MM.1S (cell line): ENCODE measurements at regions not wholly inside any gene's neighbourhood (a gene's known extent, or its start where the extent isn't known, plus 50 kb on each side); places are given as distances from the start of the nearest gene placed in this dataset.
A peak's percentile ranks its signal among the peaks of the same experiment; 100 is the strongest.
"Not testable (repeated sequence)": the region's sequence is repeated elsewhere in the genome, so short reads cannot be mapped to it uniquely, and the experiment has no call there.

Source experiments
- DNase-seq: peaks from one replicate; pipeline ENCODE4 v3.0.0-alpha.2; 2015
- H2AFZ ChIP-seq: fragments of 300-600 bp; sonication (generic); 2 replicates; pipeline ENCODE4 v1.6.0; 2016; ENCODE audit warnings: antibody characterized with exemption, low read length
- H3F3A ChIP-seq: fragments of 300-600 bp; sonication (generic); 2 replicates; pipeline ENCODE4 v1.6.1; 2016; ENCODE audit warnings: mild to moderate bottlenecking, antibody characterized with exemption, low read length, moderate library complexity, mixed read lengths; ENCODE audit not compliant: insufficient read depth
- H3K27ac ChIP-seq: fragments of 300-600 bp; sonication (generic); 2 replicates; pipeline ENCODE4 v1.5.1; 2016; ENCODE audit warnings: mild to moderate bottlenecking, low read length
- H3K27me3 ChIP-seq: fragments of 300-600 bp; sonication (generic); replicated peaks from 2 replicates; pipeline ENCODE4 v1.6.0; 2016; ENCODE audit warnings: low read length; ENCODE audit not compliant: insufficient read depth
- H3K36me3 ChIP-seq: fragments of 300-600 bp; sonication (generic); replicated peaks from 2 replicates; pipeline ENCODE4 v1.6.1; 2016; ENCODE audit warnings: mild to moderate bottlenecking, low read length, mixed read lengths; ENCODE audit not compliant: insufficient read depth
- H3K4me1 ChIP-seq: fragments of 300-600 bp; sonication (generic); 2 replicates; pipeline ENCODE4 v1.6.1; 2016; ENCODE audit warnings: low read length, mixed read lengths
- H3K4me2 ChIP-seq: fragments of 300-600 bp; sonication (generic); 2 replicates; pipeline ENCODE4 v1.6.0; 2016; ENCODE audit warnings: low read depth, low read length
- H3K4me3 ChIP-seq: fragments of 300-600 bp; sonication (generic); 2 replicates; pipeline ENCODE4 v1.5.1; 2016; ENCODE audit warnings: low read length, mixed read lengths
- H3K79me2 ChIP-seq: fragments of 300-600 bp; sonication (generic); 2 replicates; pipeline ENCODE4 v1.6.1; 2016; ENCODE audit warnings: mixed run types, low read length, mixed read lengths
- H3K9ac ChIP-seq: fragments of 300-600 bp; sonication (generic); 2 replicates; pipeline ENCODE4 v1.6.1; 2016; ENCODE audit warnings: low read length, mixed read lengths
- H3K9me2 ChIP-seq: fragments of 300-600 bp; sonication (generic); replicated peaks from 2 replicates; pipeline ENCODE4 v1.6.1; 2016; ENCODE audit warnings: mild to moderate bottlenecking, low read length, mixed read lengths; ENCODE audit not compliant: insufficient read depth
- H3K9me3 ChIP-seq: fragments of 300-600 bp; sonication (generic); replicated peaks from 2 replicates; pipeline ENCODE4 v1.6.1; 2016; ENCODE audit warnings: mild to moderate bottlenecking, low read length, mixed read lengths; ENCODE audit not compliant: insufficient read depth
- H4K20me1 ChIP-seq: fragments of 300-600 bp; sonication (generic); 2 replicates; pipeline ENCODE4 v1.6.1; 2016; ENCODE audit warnings: mild to moderate bottlenecking, low read length, moderate library complexity, mixed read lengths; ENCODE audit not compliant: insufficient read depth
- CTCF ChIP-seq: fragments of 300-600 bp; sonication (generic); IDR thresholded peaks from 2 replicates; pipeline ENCODE4 v1.5.1; 2016; ENCODE audit warnings: antibody characterized with exemption, low read length, mixed read lengths
- EZH2 ChIP-seq: fragments of 300-600 bp; sonication (generic); optimal IDR thresholded peaks from 2 replicates; pipeline ENCODE3; 2017; ENCODE audit warnings: low read depth, mild to moderate bottlenecking, antibody characterized with exemption, low read length, mixed read lengths
- EZH2phosphoT487 ChIP-seq: fragments of 300-600 bp; sonication (generic); IDR thresholded peaks from 2 replicates; pipeline ENCODE4 v1.6.1; 2018; ENCODE audit warnings: antibody characterized with exemption, low read length

- no peak for TF ChIP-seq CTCF
- TF ChIP-seq EZH2phosphoT487, result no peak
- TF ChIP-seq EZH2, result no peak
- peaks cover 6% of the 10 kb centered on the region; the same call in 1 of the 2 replicates for H3F3A ChIP-seq
- no peak overlapping the region for H2AFZ ChIP-seq
- no peaks in the 10 kb centered on the region for H3K79me2 ChIP-seq
- H3K36me3 ChIP-seq, result no peaks in the 10 kb centered on the region
- no peak for DNase-seq
- no peaks in the 10 kb centered on the region for H4K20me1 ChIP-seq
- no peak overlapping the region for H3K4me3 ChIP-seq
- no peak overlapping the region for H3K4me2 ChIP-seq
- H3K9me3 ChIP-seq, result no peaks in the 10 kb centered on the region
- peaks cover 11% of the 10 kb centered on the region for H3K4me1 ChIP-seq
- no peak overlapping the region for H3K27ac ChIP-seq
- H3K9me2 ChIP-seq, result no peaks in the 10 kb centered on the region
- no peak overlapping the region for H3K9ac ChIP-seq
- no peaks in the 10 kb centered on the region for H3K27me3 ChIP-seq
Measured at GRCh38 chr12:67103521-67103920, 165.6 kb upstream of the CAND1 start.

- Histone ChIP-seq H3K4me3 (no peak overlapping the region), H3K4me2 (peak overlapping the region; percentile 30), H3K27me3 (no peaks in the 10 kb centered on the region), H3K79me2 (no peaks in the 10 kb centered on the region), H3K27ac (peak overlapping the region; percentile 42; the same call in 1 of the 2 replicates), H3K9ac (no peak overlapping the region), H3K9me3 (no peaks in the 10 kb centered on the region), H3K36me3 (no peaks in the 10 kb centered on the region), H2AFZ (no peak overlapping the region), H4K20me1 (no peaks in the 10 kb centered on the region), H3K9me2 (no peaks in the 10 kb centered on the region), H3F3A (peaks cover 6% of the 10 kb centered on the region; the same call in 1 of the 2 replicates), H3K4me1 (peaks cover 11% of the 10 kb centered on the region)
- DNase-seq, result peak; percentile 82
- TF ChIP-seq EZH2 (no peak), CTCF (no peak), EZH2phosphoT487 (no peak)
Measured at GRCh38 chr12:67107235-67107634, 161.9 kb upstream of the CAND1 start.

GRCh38 chr12:67107751-67108269 lies 161.3 kb upstream of the CAND1 start:
- H3K9ac ChIP-seq, result no peak overlapping the region
- TF ChIP-seq CTCF, result no peak
- TF ChIP-seq EZH2phosphoT487, result no peak
- no peak for TF ChIP-seq EZH2
- DNase-seq, result no peak
- no peak overlapping the region for H2AFZ ChIP-seq
- no peaks in the 10 kb centered on the region for H3K9me3 ChIP-seq
- peak overlapping the region; percentile 21; the same call in 1 of the 2 replicates for H3K4me2 ChIP-seq
- no peaks in the 10 kb centered on the region for H3K27me3 ChIP-seq
- peaks cover 6% of the 10 kb centered on the region; the same call in 1 of the 2 replicates for H3F3A ChIP-seq
- H3K27ac ChIP-seq, result peak overlapping the region; percentile 42; the same call in 1 of the 2 replicates
- no peaks in the 10 kb centered on the region for H3K79me2 ChIP-seq
- H3K36me3 ChIP-seq, result no peaks in the 10 kb centered on the region
- H3K4me3 ChIP-seq, result no peak overlapping the region
- no peaks in the 10 kb centered on the region for H4K20me1 ChIP-seq
- no peaks in the 10 kb centered on the region for H3K9me2 ChIP-seq
- H3K4me1 ChIP-seq, result peaks cover 11% of the 10 kb centered on the region

- H3K4me3 ChIP-seq, H3K9ac ChIP-seq, H3K27me3 ChIP-seq, H4K20me1 ChIP-seq, DNase-seq, H3K9me2 ChIP-seq, H3K4me2 ChIP-seq, H3K27ac ChIP-seq, H3K36me3 ChIP-seq, H3K9me3 ChIP-seq, H3F3A ChIP-seq, H3K79me2 ChIP-seq, H2AFZ ChIP-seq: not testable (repeated sequence)
- H3K4me1 ChIP-seq, result peaks cover 11% of the 10 kb centered on the region
Measured at GRCh38 chr12:67110345-67110744, 158.8 kb upstream of the CAND1 start.
